ENCODE measurements at regions not wholly inside any gene's neighbourhood (a gene's known extent, or its start where the extent isn't known, plus 50 kb on each side); places are given as distances from the start of the nearest gene placed in this dataset.

GRCh38 chr12:112597986-112598385 lies 179.2 kb downstream of the PTPN11 start:
- no peaks in the 10 kb centered on the region for H3K4me1 ChIP-seq
- no peak for FAIRE-seq
- no peak for ATAC-seq
- intact Hi-C loops (cut with DNase I): no loop called here
- no peaks in the 10 kb centered on the region for H3K9me3 ChIP-seq
- 55 to 72% methylated on average over 4 of the region's 4 CpGs for WGBS, 2 donors
- DNase-seq: no peak
- TF ChIP-seq CTCF (IDR thresholded peaks at IDR 0.05): no peak
- H3K27me3 ChIP-seq: peaks cover 0 to 13% (median 0%) of the 10 kb centered on the region in 4 donors
- no peaks in the 10 kb centered on the region for H3K36me3 ChIP-seq
- H3K27ac ChIP-seq: no peak overlapping the region
- no peak overlapping the region for H3K4me3 ChIP-seq

- no peak for ATAC-seq
- H3K4me3 ChIP-seq: no peak overlapping the region
- WGBS, 2 donors: 67 to 80% methylated on average over 1 of the region's 1 CpG
- no peak overlapping the region for H3K27ac ChIP-seq
- no peaks in the 10 kb centered on the region for H3K36me3 ChIP-seq
- DNase-seq: no peak
- TF ChIP-seq CTCF (IDR thresholded peaks at IDR 0.05): no peak
- no peaks in the 10 kb centered on the region for H3K9me3 ChIP-seq
- no peak for FAIRE-seq
- no peaks in the 10 kb centered on the region for H3K4me1 ChIP-seq
- intact Hi-C loops (cut with DNase I): no loop called here
- peaks cover 0 to 13% (median 0%) of the 10 kb centered on the region in 4 donors for H3K27me3 ChIP-seq
Observed at GRCh38 chr12:112598626-112599025, 179.9 kb downstream of the PTPN11 start.

- WGBS, 2 donors: 42 to 52% methylated on average over 3 of the region's 3 CpGs
- Histone ChIP-seq H3K4me1 (no peaks in the 10 kb centered on the region), H3K9me3 (no peaks in the 10 kb centered on the region), H3K4me3 (no peak overlapping the region), H3K27ac (no peak overlapping the region), H3K27me3 (peaks cover 0 to 10% (median 1%) of the 10 kb centered on the region in 4 donors), H3K36me3 (no peaks in the 10 kb centered on the region)
- no peak for DNase-seq
- TF ChIP-seq CTCF (IDR thresholded peaks at IDR 0.05): no peak
- FAIRE-seq: no peak
- intact Hi-C loops (cut with DNase I): no loop called here
- peak in 1 of 4 donors; percentile 57 for ATAC-seq
Observed at GRCh38 chr12:112599871-112600270, 181.1 kb downstream of the PTPN11 start.

- WGBS, 2 donors: 14 to 17% methylated on average over 3 of the region's 3 CpGs
- DNase-seq (no peak), FAIRE-seq (no peak), ATAC-seq (no peak)
- no peak overlapping the region for H3K4me3 ChIP-seq
- H3K4me1 ChIP-seq: no peaks in the 10 kb centered on the region
- no peak overlapping the region for H3K27ac ChIP-seq
- peaks cover 0 to 10% (median 1%) of the 10 kb centered on the region in 4 donors for H3K27me3 ChIP-seq
- intact Hi-C loops (cut with DNase I): no loop called here
- no peaks in the 10 kb centered on the region for H3K36me3 ChIP-seq
- H3K9me3 ChIP-seq: no peaks in the 10 kb centered on the region
- no peak for TF ChIP-seq CTCF (IDR thresholded peaks at IDR 0.05)
Observed at GRCh38 chr12:112602150-112602549, 183.4 kb downstream of the PTPN11 start.

GRCh38 chr12:112606611-112607365 lies 184.8 kb upstream of the RPH3A start:
- 56 to 60% methylated on average over 4 of the region's 4 CpGs for WGBS, 2 donors
- no peak for DNase-seq
- H3K4me3 ChIP-seq: no peak overlapping the region
- no peak for TF ChIP-seq CTCF (IDR thresholded peaks at IDR 0.05)
- H3K9me3 ChIP-seq: no peaks in the 10 kb centered on the region
- no peak for ATAC-seq
- H3K36me3 ChIP-seq: no peaks in the 10 kb centered on the region
- H3K27me3 ChIP-seq: peaks cover 0 to 4% (median 1%) of the 10 kb centered on the region in 4 donors
- no peak for FAIRE-seq
- intact Hi-C loops (cut with DNase I): no loop called here
- H3K4me1 ChIP-seq: no peaks in the 10 kb centered on the region
- H3K27ac ChIP-seq: no peak overlapping the region
